Esophagus muscularis mucosa (tissue), 4 donors: ENCODE measurements at regions not wholly inside any gene's neighbourhood (a gene's known extent, or its start where the extent isn't known, plus 50 kb on each side); places are given as distances from the start of the nearest gene placed in this dataset.

ENCODE experiments used
- EP300 ChIP-seq: sonication (generic); formaldehyde crosslinking; IDR thresholded peaks from one replicate; pipeline ENCODE4 v1.6.1; 2017; ENCODE audit warnings: antibody characterized with exemption
- POLR2AphosphoS5 ChIP-seq, 2 donors: sonication (generic); formaldehyde crosslinking; IDR thresholded peaks; one replicate each; pipeline ENCODE4 v1.6.1; 2017; ENCODE audit warnings: antibody characterized with exemption in 2 of 2
- TF ChIP-seq, protein P1 (sequence below), 3 experiments: fragments of 200-600 bp in 2 of 3; fragments of 450-650 bp in 1 of 3; sonication (generic) in 2 of 3; IDR thresholded peaks; one replicate each; pipeline ENCODE4 v1.5.1; 2017 to 2019; ENCODE audit warnings: antibody characterized with exemption in 3 of 3, mild to moderate bottlenecking in 2 of 3, moderate library complexity in 1 of 3

DNA sequence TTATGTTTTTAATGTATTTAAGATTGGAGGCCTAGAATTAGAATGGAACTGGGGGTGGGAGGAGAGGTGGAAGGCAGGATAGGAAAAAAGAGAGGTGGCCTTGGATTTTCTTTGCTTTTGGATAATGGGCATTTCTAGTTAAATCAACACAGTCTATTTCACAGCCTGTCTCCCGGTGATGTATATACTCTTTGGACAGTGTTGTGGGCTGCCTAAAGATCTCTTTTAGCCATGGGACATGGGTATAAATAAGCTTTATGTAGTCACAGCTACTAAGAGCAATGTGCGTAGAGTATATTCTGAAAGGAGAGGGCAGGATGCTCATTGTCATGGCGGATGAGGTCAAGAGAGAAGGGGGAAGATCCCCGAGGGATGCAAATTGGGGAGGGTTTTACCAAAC lies 1084.4 kb upstream of the RBFOX1 start:
- TF ChIP-seq, protein P1, sequence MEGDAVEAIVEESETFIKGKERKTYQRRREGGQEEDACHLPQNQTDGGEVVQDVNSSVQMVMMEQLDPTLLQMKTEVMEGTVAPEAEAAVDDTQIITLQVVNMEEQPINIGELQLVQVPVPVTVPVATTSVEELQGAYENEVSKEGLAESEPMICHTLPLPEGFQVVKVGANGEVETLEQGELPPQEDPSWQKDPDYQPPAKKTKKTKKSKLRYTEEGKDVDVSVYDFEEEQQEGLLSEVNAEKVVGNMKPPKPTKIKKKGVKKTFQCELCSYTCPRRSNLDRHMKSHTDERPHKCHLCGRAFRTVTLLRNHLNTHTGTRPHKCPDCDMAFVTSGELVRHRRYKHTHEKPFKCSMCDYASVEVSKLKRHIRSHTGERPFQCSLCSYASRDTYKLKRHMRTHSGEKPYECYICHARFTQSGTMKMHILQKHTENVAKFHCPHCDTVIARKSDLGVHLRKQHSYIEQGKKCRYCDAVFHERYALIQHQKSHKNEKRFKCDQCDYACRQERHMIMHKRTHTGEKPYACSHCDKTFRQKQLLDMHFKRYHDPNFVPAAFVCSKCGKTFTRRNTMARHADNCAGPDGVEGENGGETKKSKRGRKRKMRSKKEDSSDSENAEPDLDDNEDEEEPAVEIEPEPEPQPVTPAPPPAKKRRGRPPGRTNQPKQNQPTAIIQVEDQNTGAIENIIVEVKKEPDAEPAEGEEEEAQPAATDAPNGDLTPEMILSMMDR (IDR thresholded peaks at IDR 0.05), result no peak
- TF ChIP-seq EP300 (no peak), POLR2AphosphoS5 (IDR thresholded peaks at IDR 0.05) (no peak)
